ENCODE measurements at regions not wholly inside any gene's neighbourhood (a gene's known extent, or its start where the extent isn't known, plus 50 kb on each side); places are given as distances from the start of the nearest gene placed in this dataset.

- TF ChIP-seq CTCF (IDR thresholded peaks at IDR 0.05) (no peak), EZH2 (IDR thresholded peaks at IDR 0.05; ENCODE audit: borderline replicate concordance, insufficient read depth, low read depth, low read length, poor library complexity, severe bottlenecking) (no peak)
Observed at GRCh38 chr1:105865546-105865945, 1190.9 kb upstream of the PRMT6 start.
